ENCODE measurements at regions not wholly inside any gene's neighbourhood (a gene's known extent, or its start where the extent isn't known, plus 50 kb on each side); places are given as distances from the start of the nearest gene placed in this dataset.
"Not testable (repeated sequence)": the region's sequence is repeated elsewhere in the genome, so short reads cannot be mapped to it uniquely, and the experiment has no call there.

DNA sequence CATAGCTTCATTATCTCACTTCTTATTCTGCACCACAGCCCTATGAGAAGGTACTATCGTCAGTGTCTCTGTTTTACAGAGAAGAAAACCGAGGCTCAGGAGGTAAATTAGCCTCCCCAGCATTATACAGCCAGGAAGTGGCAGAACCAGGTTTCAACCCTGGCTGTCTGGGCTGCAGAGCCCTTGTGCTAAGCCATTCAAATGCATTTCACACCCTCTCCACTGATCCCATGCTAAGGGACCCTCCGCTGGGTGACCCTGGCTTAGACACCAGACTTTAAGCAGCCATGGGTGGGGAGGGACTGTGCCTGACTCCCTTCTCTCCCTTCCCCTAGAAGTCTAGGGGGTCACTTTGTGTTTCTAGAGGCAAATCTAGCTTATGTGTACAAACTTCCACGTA is 87.5 kb downstream of the RRAGC start:
- intact Hi-C loops (cut with DNase I; ENCODE audit: low total_unique reads), result no loop called here
- no peak for TF ChIP-seq POLR2A (IDR thresholded peaks at IDR 0.05)
- no peak for TF ChIP-seq POLR2AphosphoS5 (IDR thresholded peaks at IDR 0.05)
- TF ChIP-seq, protein P1, sequence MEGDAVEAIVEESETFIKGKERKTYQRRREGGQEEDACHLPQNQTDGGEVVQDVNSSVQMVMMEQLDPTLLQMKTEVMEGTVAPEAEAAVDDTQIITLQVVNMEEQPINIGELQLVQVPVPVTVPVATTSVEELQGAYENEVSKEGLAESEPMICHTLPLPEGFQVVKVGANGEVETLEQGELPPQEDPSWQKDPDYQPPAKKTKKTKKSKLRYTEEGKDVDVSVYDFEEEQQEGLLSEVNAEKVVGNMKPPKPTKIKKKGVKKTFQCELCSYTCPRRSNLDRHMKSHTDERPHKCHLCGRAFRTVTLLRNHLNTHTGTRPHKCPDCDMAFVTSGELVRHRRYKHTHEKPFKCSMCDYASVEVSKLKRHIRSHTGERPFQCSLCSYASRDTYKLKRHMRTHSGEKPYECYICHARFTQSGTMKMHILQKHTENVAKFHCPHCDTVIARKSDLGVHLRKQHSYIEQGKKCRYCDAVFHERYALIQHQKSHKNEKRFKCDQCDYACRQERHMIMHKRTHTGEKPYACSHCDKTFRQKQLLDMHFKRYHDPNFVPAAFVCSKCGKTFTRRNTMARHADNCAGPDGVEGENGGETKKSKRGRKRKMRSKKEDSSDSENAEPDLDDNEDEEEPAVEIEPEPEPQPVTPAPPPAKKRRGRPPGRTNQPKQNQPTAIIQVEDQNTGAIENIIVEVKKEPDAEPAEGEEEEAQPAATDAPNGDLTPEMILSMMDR (IDR thresholded peaks at IDR 0.05 in 8 of 11, conservative IDR thresholded peaks at IDR 0.05 in 3 of 11), result no peak
- Histone ChIP-seq H3K36me3 (no peaks in the 10 kb centered on the region), H3K4me1 (no peaks in the 10 kb centered on the region), H3K4me3 (no peak overlapping the region), H3K9me3 (no peaks in the 10 kb centered on the region), H3K27me3 (replicated peaks in 1 of 7) (peaks cover 0 to 24% (median 0%) of the 10 kb centered on the region in 7 donors), H3K27ac (no peak overlapping the region)
- whole genome bisulfite sequencing, 5 donors, result 60 to 69% (median 67%) methylated on average over 4 of the region's 4 CpGs
- no peak for DNase-seq

DNA sequence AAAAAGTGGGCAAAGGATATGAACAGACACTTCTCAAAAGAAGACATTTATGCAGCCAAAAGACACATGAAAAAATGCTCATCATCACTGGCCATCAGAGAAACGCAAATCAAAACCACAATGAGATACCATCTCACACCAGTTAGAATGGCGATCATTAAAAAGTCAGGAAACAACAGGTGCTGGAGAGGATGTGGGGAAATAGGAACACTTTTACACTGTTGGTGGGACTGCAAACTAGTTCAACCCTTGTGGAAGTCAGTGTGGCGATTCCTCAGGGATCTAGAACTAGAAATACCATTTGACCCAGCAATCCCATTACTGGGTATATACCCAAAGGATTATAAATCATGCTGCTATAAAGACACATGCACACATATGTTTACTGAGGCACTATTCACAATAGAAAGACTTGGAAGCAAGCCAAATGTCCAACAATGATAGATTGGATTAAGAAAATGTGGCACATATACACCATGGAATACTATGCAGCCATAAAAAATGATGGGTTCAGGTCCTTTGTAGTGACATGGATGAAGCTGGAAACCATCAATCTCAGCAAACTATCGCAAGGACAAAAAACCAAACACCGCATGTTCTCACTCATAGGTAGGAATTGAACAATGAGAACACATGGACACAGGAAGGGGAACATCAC is 88.9 kb downstream of the RRAGC start:
- H3K4me3 ChIP-seq; H3K4me1 ChIP-seq; H3K27ac ChIP-seq; intact Hi-C loops (cut with DNase I; ENCODE audit: low total_unique reads); H3K36me3 ChIP-seq; DNase-seq; H3K9me3 ChIP-seq: not testable (repeated sequence)
- 76 to 93% (median 92%) methylated on average over 3 of the region's 5 CpGs for WGBS, 5 donors
- peaks cover 0 to 30% (median 0%) of the 10 kb centered on the region in 7 donors for H3K27me3 ChIP-seq (replicated peaks in 1 of 7)

- no peaks in the 10 kb centered on the region for H3K9me3 ChIP-seq
- intact Hi-C loops (cut with DNase I; ENCODE audit: low total_unique reads), result no loop called here
- no peak for DNase-seq
- H3K27ac ChIP-seq, result no peak overlapping the region
- TF ChIP-seq POLR2AphosphoS5 (IDR thresholded peaks at IDR 0.05) (no peak), POLR2A (IDR thresholded peaks at IDR 0.05) (no peak)
- TF ChIP-seq, protein P1 (IDR thresholded peaks at IDR 0.05 in 8 of 11, conservative IDR thresholded peaks at IDR 0.05 in 3 of 11), result no peak
- no peaks in the 10 kb centered on the region for H3K4me1 ChIP-seq
- 78 to 89% (median 88%) methylated on average over 7 of the region's 7 CpGs for WGBS, 5 donors
- H3K36me3 ChIP-seq, result no peaks in the 10 kb centered on the region
- H3K4me3 ChIP-seq, result no peak overlapping the region
- peaks cover 0 to 58% (median 0%) of the 10 kb centered on the region in 7 donors for H3K27me3 ChIP-seq (replicated peaks in 1 of 7)
Measured at GRCh38 chr1:38766125-38766524, 93.4 kb downstream of the RRAGC start.

DNA sequence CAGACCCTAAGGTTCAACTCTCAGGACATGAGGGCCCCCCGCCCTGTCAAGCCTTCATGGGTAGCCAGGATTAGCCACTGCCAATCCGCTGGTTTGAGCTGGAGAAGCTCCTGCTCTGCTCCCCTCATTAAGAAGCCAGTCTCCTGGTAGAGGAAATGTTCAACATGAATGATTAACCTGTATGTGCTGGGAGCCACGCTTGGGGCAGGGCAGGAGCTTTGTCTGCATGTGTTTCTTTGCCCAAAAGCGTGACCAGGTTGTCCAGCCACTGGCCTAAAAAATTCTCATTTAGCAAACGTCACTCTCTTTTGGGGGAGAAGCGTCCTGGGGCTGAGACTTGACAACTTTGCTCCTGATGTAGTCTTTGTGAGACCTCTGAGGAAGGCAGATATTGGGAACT is 96.5 kb downstream of the RRAGC start:
- Histone ChIP-seq H3K36me3 (no peaks in the 10 kb centered on the region), H3K4me3 (no peak overlapping the region), H3K9me3 (no peaks in the 10 kb centered on the region), H3K27me3 (replicated peaks in 1 of 7) (peaks cover 0 to 58% (median 0%) of the 10 kb centered on the region in 7 donors), H3K27ac (no peak overlapping the region), H3K4me1 (no peaks in the 10 kb centered on the region)
- intact Hi-C loops (cut with DNase I; ENCODE audit: low total_unique reads), result no loop called here
- DNase-seq, result no peak
- 82 to 90% (median 86%) methylated on average over 4 to 6 of the region's 6 CpGs for WGBS, 5 donors
- no peak for TF ChIP-seq POLR2A (IDR thresholded peaks at IDR 0.05)
- TF ChIP-seq POLR2AphosphoS5 (IDR thresholded peaks at IDR 0.05), result no peak
- TF ChIP-seq, protein P1 (IDR thresholded peaks at IDR 0.05 in 8 of 11, conservative IDR thresholded peaks at IDR 0.05 in 3 of 11), result no peak

Data from spleen (tissue), 11 donors.